ENCODE measurements at regions not wholly inside any gene's neighbourhood (a gene's known extent, or its start where the extent isn't known, plus 50 kb on each side); places are given as distances from the start of the nearest gene placed in this dataset.

DNA sequence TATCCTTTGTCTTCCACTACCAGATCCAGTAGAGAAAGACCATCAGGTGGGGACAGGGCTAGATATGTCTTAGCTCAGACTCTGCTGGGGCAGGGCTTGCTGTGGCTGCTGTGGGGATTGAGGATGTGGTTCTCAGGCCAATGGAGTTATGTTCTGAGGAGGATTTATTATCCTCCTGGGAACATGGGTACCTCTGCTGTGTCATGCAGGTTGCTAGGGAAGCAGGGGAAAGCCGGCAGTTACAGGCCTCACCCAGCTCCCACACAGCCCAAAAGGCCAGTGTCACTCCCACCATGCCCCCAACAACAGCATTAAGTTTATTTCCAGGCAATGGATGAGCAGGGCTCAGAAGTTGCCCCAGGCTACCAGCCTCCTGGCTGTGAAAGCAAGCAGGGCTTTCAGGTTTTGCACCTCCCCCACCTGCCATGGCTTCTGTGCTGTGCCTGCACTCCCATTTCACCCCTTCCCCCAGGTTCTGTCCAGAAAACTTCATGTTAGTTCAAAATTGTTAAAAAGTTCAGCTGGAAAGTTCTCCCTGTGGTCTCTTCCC, 879.9 kb downstream of the ARAP2 start:
- no peaks in the 10 kb centered on the region for H3K27me3 ChIP-seq (replicated peaks in 1 of 4; ENCODE audit: control insufficient read depth in 3 of 4, extremely low read depth in 1 of 4, insufficient read depth in 3 of 4, low read length in 3 of 4)
- WGBS, 2 experiments (ENCODE audit: extremely low coverage in 1 of 2, insufficient coverage in 1 of 2, insufficient read length in 1 of 2, insufficient replicate concordance in 2 of 2, low coverage in 1 of 2, low lambda C conversion rate in 2 of 2, missing lambda C conversion rate in 1 of 2) = 85% methylated on average over 1 of the region's 1 CpG; no CpG with 5 or more reads in 1 of the 2 experiments
- FAIRE-seq = no peak
- no peak overlapping the region for H2BK5ac ChIP-seq (ENCODE audit: low read depth, low read length)
- H3K56ac ChIP-seq (replicated peaks; ENCODE audit: insufficient read length, low read depth, low read length) = no peak overlapping the region
- no peak overlapping the region for H3K4me2 ChIP-seq (ENCODE audit: insufficient read depth in 1 of 2, low read depth in 2 of 2, low read length in 2 of 2)
- H2BK120ac ChIP-seq (replicated peaks; ENCODE audit: low read depth, low read length) = no peak overlapping the region
- DNase-seq (ENCODE audit: low read depth in 1 of 2, low spot score in 2 of 2) = no peak
- H3K27ac ChIP-seq (ENCODE audit: low read depth, low read length) = no peak overlapping the region
- no peak overlapping the region; the same call in 1 of the 2 replicates for H2AFZ ChIP-seq (ENCODE audit: low read length)
- no peak overlapping the region for H2BK15ac ChIP-seq (ENCODE audit: low read length)
- no peak overlapping the region for H3K18ac ChIP-seq (ENCODE audit: extremely low read depth, low read length)
- H3K23me2 ChIP-seq (ENCODE audit: low read depth, low read length) = no peaks in the 10 kb centered on the region
- no peak overlapping the region for H3K4me3 ChIP-seq (ENCODE audit: extremely low read depth in 1 of 4, insufficient read depth in 2 of 4, low read depth in 3 of 4, low read length in 4 of 4)
- no peak overlapping the region for H4K8ac ChIP-seq (ENCODE audit: extremely low read depth, insufficient read depth, low read length)
- no peaks in the 10 kb centered on the region for H4K20me1 ChIP-seq (replicated peaks in 1 of 2; ENCODE audit: control insufficient read depth in 1 of 2, insufficient read depth in 2 of 2, low read length in 2 of 2)
- H3K4me1 ChIP-seq (replicated peaks in 1 of 4; ENCODE audit: control insufficient read depth in 3 of 4, insufficient read depth in 4 of 4, low read length in 3 of 4) = no peaks in the 10 kb centered on the region
- no peak overlapping the region for H3K14ac ChIP-seq (ENCODE audit: insufficient read length)
- no peak overlapping the region for H3K4ac ChIP-seq (replicated peaks; ENCODE audit: insufficient read length, low read depth, low read length)
- H3K79me2 ChIP-seq (ENCODE audit: control insufficient read depth in 1 of 2, insufficient read depth in 2 of 2, low read length in 2 of 2) = no peaks in the 10 kb centered on the region
- H3K36me3 ChIP-seq (ENCODE audit: control insufficient read depth in 2 of 4, insufficient read depth in 4 of 4, low read length in 3 of 4) = no peaks in the 10 kb centered on the region
- H3K23ac ChIP-seq (ENCODE audit: insufficient read length) = no peak overlapping the region
- no peak overlapping the region for H2AK5ac ChIP-seq (ENCODE audit: low read depth, low read length)
- no peaks in the 10 kb centered on the region for H3K79me1 ChIP-seq (ENCODE audit: low read depth, low read length)
- H3K9me3 ChIP-seq (ENCODE audit: insufficient read depth in 2 of 2, low read depth in 1 of 2, low read length in 1 of 2) = peaks cover 0 to 5% of the 10 kb centered on the region in 2 experiments; a peak in 1 of 4 replicates
- CTCF ChIA-PET (ENCODE audit: partially characterized antibody) = no interaction called here
- H3K9ac ChIP-seq (replicated peaks in 1 of 4; ENCODE audit: extremely low read depth in 1 of 4, low read depth in 3 of 4, low read length in 3 of 4) = no peak overlapping the region
- no peak overlapping the region for H4K91ac ChIP-seq (replicated peaks; ENCODE audit: insufficient read length, low read length)
- H2BK20ac ChIP-seq (ENCODE audit: low read length) = no peak overlapping the region
- POLR2A ChIA-PET (ENCODE audit: partially characterized antibody) = no interaction called here
- no peak overlapping the region for H2BK12ac ChIP-seq (ENCODE audit: low read depth, low read length)
- H4K5ac ChIP-seq (ENCODE audit: insufficient read length, low read depth, low read length) = no peak overlapping the region
- TF ChIP-seq KDM1A (IDR thresholded peaks at IDR 0.05; ENCODE audit: borderline replicate concordance, low read length) = no peak
